Body of pancreas (tissue), 4 donors: ENCODE measurements at regions not wholly inside any gene's neighbourhood (a gene's known extent, or its start where the extent isn't known, plus 50 kb on each side); places are given as distances from the start of the nearest gene placed in this dataset.

Source experiments
- CTCF ChIP-seq, 7 experiments: fragments of 450-650 bp in 4 of 7; fragments of 200-600 bp in 3 of 7; sonication (generic) in 3 of 7; IDR thresholded peaks; one replicate each; pipeline ENCODE4 v1.5.1; 2016 to 2019; ENCODE audit warnings: antibody characterized with exemption in 7 of 7
- POLR2A ChIP-seq, 3 donors: fragments of 450-650 bp; IDR thresholded peaks; one replicate each; pipeline ENCODE4 v1.6.1; 2016; ENCODE audit warnings: antibody characterized with exemption in 3 of 3, mild to moderate bottlenecking in 2 of 3

- no peak for TF ChIP-seq POLR2A (IDR thresholded peaks at IDR 0.05)
- no peak for TF ChIP-seq CTCF (IDR thresholded peaks at IDR 0.05)
Measured at GRCh38 chr11:80958361-80958760, 1517.5 kb upstream of the TENM4 start.
